HG02759 (cell line): ENCODE measurements at regions not wholly inside any gene's neighbourhood (a gene's known extent, or its start where the extent isn't known, plus 50 kb on each side); places are given as distances from the start of the nearest gene placed in this dataset.

Source experiments
- ATAC-seq: cut with Tn5 transposase; IDR thresholded peaks from one replicate; pipeline ENCODE4 v1.9.1; 2021; ENCODE audit warnings: mild to moderate bottlenecking, moderate library complexity; ENCODE audit not compliant: unreplicated experiment

DNA sequence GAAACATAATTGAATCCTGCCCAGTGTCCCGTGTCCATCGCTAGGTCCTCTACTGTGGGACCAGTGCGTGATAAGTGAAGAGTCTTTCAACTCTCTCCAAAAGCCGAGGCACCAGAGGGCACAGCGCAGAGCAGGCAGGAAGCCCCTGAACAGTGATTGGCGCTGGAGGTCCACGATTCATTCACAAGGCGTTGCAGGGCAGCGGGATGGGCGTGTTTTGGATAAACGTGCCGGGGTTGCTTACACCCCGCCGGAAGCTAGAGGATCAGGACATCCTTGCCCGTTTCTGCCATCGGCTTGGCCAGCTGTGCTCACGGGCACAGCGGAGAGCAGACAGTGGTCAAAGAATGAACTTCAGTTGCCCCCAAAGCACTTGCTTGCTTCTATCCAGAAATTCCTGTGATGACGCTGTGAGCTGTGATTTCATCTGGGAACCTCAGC lies 86.0 kb upstream of the PFKP start:
- ATAC-seq, result no peak

GRCh38 chr10:2980791-2981360 lies 86.5 kb upstream of the PFKP start:
- ATAC-seq, result peak; percentile 67

- ATAC-seq, result no peak
Measured at GRCh38 chr10:2980116-2980515, 87.2 kb upstream of the PFKP start.

DNA sequence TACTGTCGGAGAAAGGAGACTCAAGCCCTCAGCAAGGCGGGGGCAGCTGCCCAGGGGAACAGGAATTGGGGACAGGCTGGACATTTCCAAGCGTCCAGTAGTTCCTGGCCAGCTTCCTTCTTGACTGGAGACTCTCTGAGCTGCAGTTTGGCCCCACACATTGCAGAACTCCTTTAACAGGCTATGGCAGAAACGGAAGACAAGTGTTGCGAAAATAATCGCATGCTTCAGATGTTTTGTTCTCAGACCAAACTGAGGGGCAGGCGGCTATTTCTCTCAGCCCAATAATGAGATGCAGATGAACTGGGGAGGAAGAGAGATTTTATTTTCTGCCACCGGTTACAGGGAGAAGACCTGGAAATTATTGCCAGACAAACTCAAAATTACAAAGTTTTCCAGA lies 88.0 kb upstream of the PFKP start:
- ATAC-seq, result no peak

GRCh38 chr10:2978574-2979273 lies 88.6 kb upstream of the PFKP start:
- ATAC-seq, result no peak

DNA sequence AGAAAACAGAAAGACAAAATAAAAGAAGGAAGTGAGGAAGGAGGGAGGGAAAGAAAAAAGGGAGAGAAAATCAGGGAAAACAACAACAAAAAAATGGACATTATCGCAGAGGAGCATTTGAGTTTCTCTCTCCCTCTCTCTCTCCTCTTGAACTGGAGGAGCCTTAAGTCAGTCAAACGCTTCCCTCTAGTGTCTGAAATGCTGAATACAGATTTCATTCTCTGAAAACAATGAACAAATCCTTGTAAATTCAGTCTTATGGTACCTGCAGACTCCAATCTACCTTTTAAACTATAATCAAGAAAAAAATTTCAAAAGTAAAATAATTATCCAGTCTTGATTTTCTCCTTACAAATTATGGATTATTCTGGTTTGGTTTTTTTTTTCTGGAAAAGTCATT lies 89.2 kb upstream of the PFKP start:
- peak; percentile 46 for ATAC-seq

- ATAC-seq, result no peak
Measured at GRCh38 chr10:2974503-2975207, 92.7 kb upstream of the PFKP start.

DNA sequence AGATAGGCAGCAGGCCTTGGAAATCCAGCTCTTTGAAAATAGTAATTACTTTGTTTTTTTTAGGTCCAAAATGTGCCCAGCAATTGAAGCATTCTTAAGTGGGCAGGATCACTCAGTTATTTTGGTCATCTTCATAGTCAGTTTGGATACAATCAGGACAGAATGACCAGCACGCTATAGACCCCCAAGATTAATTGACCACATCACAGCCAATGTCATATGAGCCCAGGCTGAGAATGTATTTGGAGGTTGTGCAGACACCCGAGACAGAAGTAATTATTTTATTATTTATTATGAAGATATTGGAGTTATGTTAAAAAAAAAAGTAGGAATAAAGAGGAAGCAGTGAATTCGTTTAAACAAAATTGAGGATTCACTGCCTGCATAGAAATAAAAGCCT lies 93.3 kb upstream of the PFKP start:
- ATAC-seq, result no peak

GRCh38 chr10:2972810-2973209 lies 94.5 kb upstream of the PFKP start:
- ATAC-seq, result no peak

DNA sequence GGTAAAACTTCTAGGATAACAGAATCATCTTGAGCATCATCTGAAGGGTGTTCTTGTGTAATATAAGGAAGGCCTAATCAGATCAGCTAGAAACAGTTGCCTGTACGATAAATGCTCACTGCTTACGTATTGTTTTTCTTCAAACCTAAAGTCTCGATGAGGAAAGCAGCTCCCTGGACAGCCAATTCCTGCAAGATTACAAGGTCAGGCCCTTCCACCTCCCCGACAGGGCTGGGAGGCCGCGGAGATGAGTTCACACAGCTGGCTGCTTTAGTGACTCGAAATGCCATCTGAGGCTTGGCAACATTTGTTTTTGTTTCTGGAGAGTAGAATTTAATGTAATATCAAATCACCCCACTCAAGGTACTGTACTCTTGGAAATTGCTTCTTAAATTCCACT lies 95.1 kb upstream of the PFKP start:
- ATAC-seq, result no peak

- ATAC-seq, result no peak
Measured at GRCh38 chr10:2970190-2970823, 97.0 kb upstream of the PFKP start.

- no peak for ATAC-seq
Measured at GRCh38 chr10:2968401-2969058, 98.8 kb upstream of the PFKP start.

GRCh38 chr10:2966134-2966533 lies 101.2 kb upstream of the PFKP start:
- ATAC-seq, result no peak

GRCh38 chr10:2964632-2965296 lies 102.6 kb upstream of the PFKP start:
- no peak for ATAC-seq

- no peak for ATAC-seq
Measured at GRCh38 chr10:2963889-2964631, 103.3 kb upstream of the PFKP start.

GRCh38 chr10:2962194-2962593 lies 105.2 kb upstream of the PFKP start:
- no peak for ATAC-seq

- ATAC-seq, result no peak
Measured at GRCh38 chr10:2958659-2959058, 108.7 kb upstream of the PFKP start.

DNA sequence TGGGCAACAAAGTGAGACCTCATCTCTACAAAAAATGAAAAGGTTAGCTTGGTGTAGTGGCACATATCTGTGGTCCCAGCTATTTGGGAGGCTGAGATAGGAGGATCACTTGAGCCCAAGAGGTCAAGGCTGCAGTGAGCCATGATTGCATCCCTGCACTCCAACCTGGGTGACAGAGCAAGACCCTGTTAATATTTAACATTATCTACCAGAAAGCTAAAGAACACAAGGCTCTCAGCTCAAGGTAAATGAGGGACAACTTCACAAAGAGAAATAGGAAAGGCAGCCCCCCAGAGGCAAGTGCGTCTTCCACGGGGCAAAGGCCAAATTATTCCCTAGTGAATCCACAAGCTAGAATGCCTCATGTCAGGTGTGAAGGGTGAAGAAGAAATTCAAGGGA lies 109.6 kb upstream of the PFKP start:
- no peak for ATAC-seq

DNA sequence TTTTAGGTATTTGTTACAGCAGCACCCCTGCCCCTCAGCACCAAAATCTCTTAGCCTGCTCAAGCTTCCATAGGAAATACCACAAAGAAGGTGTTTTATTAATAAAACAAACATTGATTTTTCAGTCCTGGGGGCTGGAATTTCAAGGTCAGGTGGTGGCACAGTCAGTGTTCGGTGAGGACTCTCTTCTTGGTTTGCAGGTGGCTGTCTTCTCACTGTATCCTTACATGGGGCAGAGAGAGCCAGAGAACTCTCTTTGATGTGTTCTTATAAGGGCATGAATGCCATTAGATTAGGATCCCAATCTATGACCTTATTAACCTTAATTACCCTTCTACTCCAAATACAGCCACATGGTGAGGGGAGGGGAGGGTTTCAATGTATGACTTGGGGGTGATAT lies 112.3 kb upstream of the PFKP start:
- ATAC-seq, result no peak

- no peak for ATAC-seq
Measured at GRCh38 chr10:2953495-2953894, 113.9 kb upstream of the PFKP start.
